ENCODE measurements at regions not wholly inside any gene's neighbourhood (a gene's known extent, or its start where the extent isn't known, plus 50 kb on each side); places are given as distances from the start of the nearest gene placed in this dataset.

- no peak for TF ChIP-seq YY1 (IDR thresholded peaks at IDR 0.05; ENCODE audit: insufficient read depth, insufficient read length)
- no peak for TF ChIP-seq ZNF274 (IDR thresholded peaks at IDR 0.05; ENCODE audit: low read depth, low read length)
Measured at GRCh38 chr2:5537180-5537688, 154.9 kb upstream of the SOX11 start.
